HG03175 (cell line): ENCODE measurements at regions not wholly inside any gene's neighbourhood (a gene's known extent, or its start where the extent isn't known, plus 50 kb on each side); places are given as distances from the start of the nearest gene placed in this dataset.

Experiments used
- ATAC-seq: cut with Tn5 transposase; IDR thresholded peaks from one replicate; pipeline ENCODE4 v1.9.1; 2021; ENCODE audit warnings: mild to moderate bottlenecking, moderate library complexity; ENCODE audit not compliant: unreplicated experiment

- ATAC-seq = no peak
Measured at GRCh38 chr6:6781172-6781872, 192.8 kb downstream of the LY86 start.

DNA sequence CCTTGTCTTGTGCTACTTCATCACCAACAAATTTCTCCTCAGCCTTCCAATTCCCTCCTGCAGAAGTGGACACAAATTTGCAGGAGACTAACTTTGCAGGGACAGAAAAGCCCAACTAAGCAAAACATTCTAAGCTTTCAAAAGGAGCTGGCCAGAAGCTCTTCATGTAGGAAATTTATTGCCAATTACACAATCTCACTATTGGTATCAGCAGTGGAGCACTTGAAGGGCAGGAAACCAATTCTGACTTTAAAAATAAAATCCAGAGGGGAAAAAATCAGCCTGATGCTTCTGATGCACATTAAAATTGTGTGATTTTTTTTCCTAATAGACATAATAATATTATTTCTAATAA, 193.3 kb downstream of the LY86 start:
- no peak for ATAC-seq

DNA sequence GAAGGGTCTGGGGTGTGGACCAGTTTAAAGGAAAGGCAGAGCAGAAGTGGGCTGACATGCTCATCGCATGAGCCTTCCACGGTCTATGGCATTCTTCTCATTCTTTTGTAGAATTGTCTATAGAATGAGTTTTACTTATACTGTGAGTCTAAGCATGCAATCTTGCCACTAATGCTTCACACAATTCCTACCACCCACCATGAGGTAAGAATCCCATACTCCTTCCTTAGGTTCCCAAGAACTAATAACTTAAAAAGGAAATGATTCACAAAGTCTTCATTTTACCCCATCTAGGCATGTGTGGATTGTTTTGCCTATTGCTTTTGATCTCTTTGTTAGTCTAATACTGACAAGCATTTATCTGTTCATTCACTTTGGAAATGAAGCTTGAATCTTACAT, 195.2 kb downstream of the LY86 start:
- ATAC-seq = no peak

DNA sequence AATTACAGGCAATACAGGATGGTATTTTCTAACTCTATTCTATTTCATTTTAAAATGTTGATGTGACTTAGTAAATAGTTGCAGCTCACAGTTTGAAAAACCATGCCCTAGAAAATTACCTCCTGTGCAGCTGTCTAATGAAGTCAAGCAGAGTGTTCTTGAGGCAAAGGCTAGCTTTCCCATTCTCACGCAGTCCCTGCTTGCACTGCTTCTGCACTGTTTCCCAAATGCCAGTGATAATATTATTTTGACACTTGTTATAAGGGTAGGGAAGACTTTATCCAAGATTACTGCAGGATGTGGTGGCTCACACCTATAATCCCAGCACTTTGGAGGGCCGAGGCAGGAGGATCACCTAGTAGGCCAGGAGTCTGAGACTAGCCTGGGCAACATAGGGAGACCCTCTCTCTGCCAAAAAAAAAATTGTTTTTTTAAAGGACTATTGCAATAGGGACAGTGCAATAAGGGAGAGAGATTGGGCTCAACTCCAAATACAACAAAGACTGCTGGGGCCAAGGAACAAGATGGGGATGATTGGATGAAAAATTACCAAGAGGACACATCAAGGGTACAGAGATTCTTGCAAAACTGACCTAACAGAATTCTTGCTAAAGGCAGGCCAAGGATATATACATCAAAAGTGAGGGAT, 196.1 kb downstream of the LY86 start:
- ATAC-seq = no peak

- ATAC-seq = no peak
Measured at GRCh38 chr6:6785163-6785521, 196.6 kb downstream of the LY86 start.

DNA sequence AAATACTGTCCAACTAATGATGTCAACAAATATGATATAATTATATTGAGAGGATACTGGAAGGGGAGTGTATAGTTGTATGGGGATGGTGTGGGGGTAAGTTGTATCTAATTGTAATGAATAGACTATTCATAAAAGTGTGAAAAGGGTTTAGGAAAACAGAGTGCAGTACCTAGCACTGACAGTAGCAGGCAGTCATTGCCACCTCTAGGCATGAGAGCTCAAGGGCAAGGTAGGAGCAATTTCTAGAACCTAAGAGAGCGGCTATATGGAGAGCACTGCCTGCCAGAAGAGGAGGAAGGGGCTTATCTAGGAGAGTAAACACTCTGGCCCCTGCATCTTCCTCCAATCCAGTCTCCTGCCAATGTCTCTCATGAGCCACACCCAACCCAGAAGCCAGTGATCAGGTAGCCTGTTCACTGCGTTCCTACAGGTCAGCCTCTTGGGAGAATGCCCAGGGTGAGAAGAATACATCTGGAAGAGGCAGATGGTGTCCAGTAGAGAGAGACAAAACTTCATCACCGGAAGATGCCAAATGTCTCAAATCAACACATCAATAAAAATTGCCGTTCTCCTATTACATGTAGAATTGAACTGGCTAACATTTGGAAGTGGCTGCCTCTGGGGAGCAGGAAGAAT, 200.0 kb downstream of the LY86 start:
- peak; percentile 74 for ATAC-seq

- ATAC-seq = no peak
Measured at GRCh38 chr6:6790393-6790792, 201.9 kb downstream of the LY86 start.

DNA sequence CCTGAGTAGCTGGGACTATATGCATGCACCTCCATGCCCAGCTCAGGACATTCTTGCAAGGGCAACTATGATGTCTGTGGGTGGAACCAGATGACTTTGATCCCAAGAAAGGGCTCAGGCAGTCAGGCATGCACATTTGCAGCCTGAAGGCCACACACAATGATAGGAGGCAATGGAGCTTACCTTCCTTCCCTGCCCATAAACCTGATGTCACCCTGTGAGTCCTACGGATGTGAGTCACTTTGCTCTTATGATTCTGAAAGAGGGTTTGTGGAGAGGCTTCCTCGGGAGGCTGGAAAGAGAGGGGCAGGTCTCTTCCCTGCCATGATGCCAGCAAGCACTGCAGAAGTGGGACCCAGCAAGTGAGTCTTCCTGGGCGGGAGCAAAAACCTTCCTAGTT, 202.4 kb downstream of the LY86 start:
- no peak for ATAC-seq

GRCh38 chr6:6793388-6794250, 205.1 kb downstream of the LY86 start:
- ATAC-seq = no peak

- no peak for ATAC-seq
Measured at GRCh38 chr6:6795393-6795792, 206.9 kb downstream of the LY86 start.

DNA sequence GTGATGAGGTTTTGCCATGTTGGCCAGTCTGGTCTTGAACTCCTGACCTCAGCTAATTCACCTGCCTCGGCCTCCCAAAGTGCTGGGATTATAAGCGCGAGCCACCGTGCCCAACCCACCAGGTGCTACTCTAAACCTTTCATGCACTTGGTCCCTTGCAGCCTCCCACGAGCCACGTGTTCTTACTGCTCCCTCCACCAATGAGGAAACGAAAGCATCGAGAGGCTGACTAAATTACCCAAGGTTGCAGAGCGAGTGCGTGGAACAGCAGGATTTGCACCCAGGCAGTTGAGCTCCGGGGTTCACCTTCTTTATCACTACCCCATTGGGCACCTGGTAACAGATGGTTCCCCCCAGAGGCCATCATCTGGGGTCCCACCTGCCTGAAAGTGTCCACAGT, 208.3 kb downstream of the LY86 start:
- ATAC-seq = no peak

DNA sequence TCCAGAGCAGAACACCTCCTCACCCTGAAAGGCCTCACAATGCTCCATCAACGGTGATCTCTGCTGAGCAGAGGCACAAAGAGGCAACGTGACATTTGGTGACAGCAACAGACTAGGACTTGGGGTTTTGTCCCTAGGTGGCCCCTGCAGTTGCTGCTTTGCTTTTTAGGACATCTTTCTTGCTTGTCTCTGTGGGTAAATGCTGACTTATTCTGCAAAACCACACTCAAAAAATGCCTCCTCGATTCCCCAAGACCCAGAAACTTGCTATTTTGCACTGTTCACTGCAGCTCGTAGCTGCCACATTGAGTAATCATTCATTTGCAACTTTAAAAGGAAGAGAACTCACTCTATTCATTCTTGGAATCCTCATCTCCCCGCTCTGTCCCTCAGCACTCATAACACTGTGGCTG, 209.9 kb downstream of the LY86 start:
- no peak for ATAC-seq

DNA sequence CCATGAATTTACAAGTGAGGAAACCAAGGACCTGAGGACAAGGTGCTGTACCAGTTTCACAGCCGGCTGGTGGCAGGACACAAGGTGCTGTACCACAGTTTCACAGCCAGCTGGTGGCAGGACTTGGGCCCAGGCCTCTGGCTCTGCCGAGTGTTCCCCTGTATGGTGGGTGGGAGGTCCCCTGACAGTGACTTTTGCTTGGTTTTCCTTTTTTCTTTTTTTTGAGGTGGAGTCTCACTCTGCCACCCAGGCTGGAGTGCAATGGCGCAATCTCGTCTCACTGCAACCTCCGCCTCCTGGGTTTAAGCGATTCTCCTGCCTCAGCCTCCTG, 212.4 kb downstream of the LY86 start:
- ATAC-seq = no peak

DNA sequence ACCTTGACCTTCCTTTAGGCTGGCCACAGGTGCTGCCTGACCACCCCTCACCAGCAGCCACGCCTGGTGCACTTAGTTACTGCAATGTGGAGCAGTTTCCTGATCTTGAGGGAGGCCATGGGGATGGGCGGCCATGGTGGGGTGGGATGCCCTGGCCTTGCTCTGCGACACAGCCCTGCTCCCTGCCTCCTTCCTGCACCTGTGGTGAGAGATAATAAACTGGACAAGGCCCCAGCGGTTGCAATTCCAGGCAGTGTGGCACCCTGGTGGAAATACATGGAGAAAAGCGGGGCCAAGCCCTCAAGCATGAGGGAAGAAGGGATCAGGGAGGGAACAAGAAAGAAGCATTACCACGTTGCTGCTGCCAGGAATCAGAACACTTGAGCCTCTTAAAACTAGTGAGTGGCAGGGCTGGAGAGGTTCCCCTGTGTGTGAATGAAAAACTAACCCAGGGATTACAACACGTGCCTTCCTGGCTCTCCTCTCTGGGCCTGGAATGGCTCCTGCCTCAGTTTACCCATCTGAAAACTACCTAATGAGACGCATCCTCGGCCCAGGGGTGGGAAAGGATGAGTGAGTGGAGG, 213.2 kb downstream of the LY86 start:
- no peak for ATAC-seq

DNA sequence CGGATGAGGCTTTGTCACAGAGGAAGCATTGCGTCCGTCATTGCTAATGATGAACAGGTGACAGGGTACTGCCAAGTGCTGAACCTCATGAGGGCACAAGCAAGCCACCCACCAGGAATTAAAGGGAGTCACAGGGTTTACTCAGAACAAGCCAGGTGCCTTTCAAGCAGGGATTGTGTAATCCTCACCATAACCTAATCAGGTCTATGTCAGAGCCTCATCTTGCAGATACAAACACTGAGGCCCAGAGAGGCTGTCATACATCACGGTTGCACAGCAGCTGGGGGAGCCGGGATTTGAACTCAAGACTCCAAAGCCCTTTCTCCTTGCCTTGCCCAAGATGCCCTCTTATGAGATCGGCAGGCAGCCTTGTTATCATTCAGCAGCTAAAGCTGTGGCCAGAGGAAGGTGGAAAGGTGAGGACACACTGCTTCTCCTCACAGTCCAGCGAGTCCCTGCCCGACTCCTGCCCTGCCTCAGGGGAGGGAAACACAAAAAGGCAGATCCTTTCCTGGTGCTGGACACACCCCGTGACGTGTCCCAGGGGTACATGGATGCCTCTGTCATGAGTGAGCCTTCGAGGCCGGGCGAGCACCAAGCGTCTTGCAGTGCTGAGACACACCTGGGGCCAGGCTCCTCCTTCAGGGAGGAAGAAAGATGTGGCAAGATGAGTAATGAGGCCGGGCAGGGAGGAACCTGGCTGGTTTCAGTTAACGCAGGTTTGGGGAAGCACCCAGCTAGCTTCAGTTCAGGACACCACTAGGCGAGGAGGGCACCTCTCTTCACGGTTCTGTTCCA, 214.9 kb downstream of the LY86 start:
- peak; percentile 76 for ATAC-seq

- ATAC-seq = no peak
Measured at GRCh38 chr6:6804843-6805615, 216.5 kb downstream of the LY86 start.

DNA sequence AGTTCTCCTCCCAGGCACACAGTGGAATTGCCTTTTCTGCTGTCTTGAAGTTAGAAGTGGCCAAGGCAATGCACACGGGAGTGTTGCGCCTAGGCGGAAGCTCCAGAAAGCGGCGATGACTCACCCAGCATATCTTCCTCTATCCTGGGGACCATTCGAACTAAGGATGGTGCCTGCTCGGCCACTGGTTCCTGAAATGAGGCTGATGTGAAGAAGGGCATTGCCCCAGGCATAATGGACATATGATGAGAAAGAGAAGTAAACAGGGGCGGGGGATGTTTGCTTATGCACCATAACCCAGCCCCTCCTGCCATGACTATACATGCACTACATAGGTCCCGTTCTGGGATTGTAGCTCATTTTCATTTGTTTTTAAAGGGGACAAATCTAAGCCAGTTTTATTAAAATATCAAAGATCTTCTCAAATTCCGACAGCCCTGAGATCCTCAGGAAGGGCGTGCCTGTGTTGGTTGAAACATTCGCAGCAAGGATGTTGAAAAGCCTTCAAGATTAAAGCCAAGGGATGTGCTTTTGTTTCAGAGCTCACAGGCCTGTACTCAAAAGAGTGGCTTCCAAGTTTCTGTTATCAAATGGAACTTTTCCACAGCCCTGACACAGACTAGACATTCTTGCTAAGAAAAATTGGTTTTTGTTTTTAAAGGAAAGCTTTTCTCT, 218.5 kb downstream of the LY86 start:
- no peak for ATAC-seq

DNA sequence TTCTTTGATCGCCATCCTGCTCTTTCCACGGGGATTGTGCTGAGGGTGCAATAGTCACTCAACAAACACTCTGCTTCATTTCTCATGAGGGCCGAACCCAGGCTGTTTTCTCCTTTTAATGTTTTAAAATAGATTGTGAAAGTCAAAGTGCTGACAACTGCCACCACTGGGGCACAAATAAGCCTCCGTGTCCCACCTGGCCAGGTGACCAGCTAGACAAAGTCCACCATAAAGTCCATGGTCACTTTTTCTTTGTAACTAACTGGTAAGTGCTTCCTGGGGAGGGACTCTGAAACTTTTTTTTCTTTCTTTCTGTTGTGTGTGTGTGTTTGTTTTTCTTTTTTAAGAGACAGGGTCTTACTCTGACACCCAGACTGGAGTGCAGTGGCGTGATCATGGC, 219.8 kb downstream of the LY86 start:
- no peak for ATAC-seq

GRCh38 chr6:6808915-6809314, 220.4 kb downstream of the LY86 start:
- ATAC-seq = no peak
